ENCODE measurements at regions not wholly inside any gene's neighbourhood (a gene's known extent, or its start where the extent isn't known, plus 50 kb on each side); places are given as distances from the start of the nearest gene placed in this dataset.

- Histone ChIP-seq H3K27ac (no peak overlapping the region), H3K27me3 (peaks cover 0 to 9% (median 0%) of the 10 kb centered on the region in 9 donors), H3K9me3 (no peaks in the 10 kb centered on the region), H3K4me3 (no peak overlapping the region), H3K36me3 (no peaks in the 10 kb centered on the region), H3K4me1 (no peaks in the 10 kb centered on the region)
- no peak for TF ChIP-seq POLR2A (IDR thresholded peaks at IDR 0.05)
- TF ChIP-seq CTCF (IDR thresholded peaks at IDR 0.05), result no peak
- intact Hi-C loops (cut with DNase I), result no loop called here
- DNase-seq (no peak), ATAC-seq (no peak)
- 66 to 78% (median 72%) methylated on average over 2 of the region's 2 CpGs for WGBS, 4 donors
Measured at GRCh38 chr6:133609415-133610226, 279.3 kb upstream of the TCF21 start.

- Histone ChIP-seq H3K36me3 (no peaks in the 10 kb centered on the region), H3K9me3 (no peaks in the 10 kb centered on the region)
- WGBS, 4 donors, result 62 to 69% (median 65%) methylated on average over 2 of the region's 2 CpGs
Measured at GRCh38 chr6:133610227-133610840, 278.6 kb upstream of the TCF21 start.

GRCh38 chr6:133610971-133611370, 277.9 kb upstream of the TCF21 start:
- ATAC-seq (peak in 2 of 4 donors; percentile 42 to 76), DNase-seq (peak in 1 of 5 donors; percentile 7)
- intact Hi-C loops (cut with DNase I), result no loop called here
- H3K36me3 ChIP-seq, result no peaks in the 10 kb centered on the region
- H3K27ac ChIP-seq, result no peak overlapping the region
- no peaks in the 10 kb centered on the region for H3K4me1 ChIP-seq
- 66 to 73% (median 70%) methylated on average over 3 of the region's 3 CpGs for WGBS, 4 donors
- peaks cover 0 to 12% (median 0%) of the 10 kb centered on the region in 9 donors for H3K27me3 ChIP-seq
- TF ChIP-seq POLR2A (IDR thresholded peaks at IDR 0.05) (no peak), CTCF (IDR thresholded peaks at IDR 0.05) (no peak)
- H3K9me3 ChIP-seq, result no peaks in the 10 kb centered on the region
- H3K4me3 ChIP-seq, result no peak overlapping the region

More at GRCh38 chr6:133610227-133610840, 278.6 kb upstream of the TCF21 start:
- peaks cover 0 to 12% (median 0%) of the 10 kb centered on the region in 9 donors for H3K27me3 ChIP-seq
- no peak for ATAC-seq
- intact Hi-C loops (cut with DNase I), result no loop called here
- TF ChIP-seq POLR2A (IDR thresholded peaks at IDR 0.05) (no peak), CTCF (IDR thresholded peaks at IDR 0.05) (no peak)
- no peak for DNase-seq
- no peak overlapping the region for H3K27ac ChIP-seq
- H3K4me3 ChIP-seq, result no peak overlapping the region
- H3K4me1 ChIP-seq, result no peaks in the 10 kb centered on the region

GRCh38 chr6:133612459-133612858, 276.5 kb upstream of the TCF21 start:
- H3K4me1 ChIP-seq, result no peaks in the 10 kb centered on the region
- H3K36me3 ChIP-seq, result no peaks in the 10 kb centered on the region
- H3K27ac ChIP-seq, result no peak overlapping the region
- DNase-seq, result no peak
- no peak for ATAC-seq
- intact Hi-C loops (cut with DNase I), result no loop called here
- no peaks in the 10 kb centered on the region for H3K9me3 ChIP-seq
- TF ChIP-seq CTCF (IDR thresholded peaks at IDR 0.05), result no peak
- no peak for TF ChIP-seq POLR2A (IDR thresholded peaks at IDR 0.05)
- peaks cover 0 to 12% (median 0%) of the 10 kb centered on the region in 9 donors for H3K27me3 ChIP-seq
- H3K4me3 ChIP-seq, result no peak overlapping the region

Data from heart left ventricle (tissue), 16 donors.